ENCODE measurements at regions not wholly inside any gene's neighbourhood (a gene's known extent, or its start where the extent isn't known, plus 50 kb on each side); places are given as distances from the start of the nearest gene placed in this dataset.
"Not testable (repeated sequence)": the region's sequence is repeated elsewhere in the genome, so short reads cannot be mapped to it uniquely, and the experiment has no call there.

DNA sequence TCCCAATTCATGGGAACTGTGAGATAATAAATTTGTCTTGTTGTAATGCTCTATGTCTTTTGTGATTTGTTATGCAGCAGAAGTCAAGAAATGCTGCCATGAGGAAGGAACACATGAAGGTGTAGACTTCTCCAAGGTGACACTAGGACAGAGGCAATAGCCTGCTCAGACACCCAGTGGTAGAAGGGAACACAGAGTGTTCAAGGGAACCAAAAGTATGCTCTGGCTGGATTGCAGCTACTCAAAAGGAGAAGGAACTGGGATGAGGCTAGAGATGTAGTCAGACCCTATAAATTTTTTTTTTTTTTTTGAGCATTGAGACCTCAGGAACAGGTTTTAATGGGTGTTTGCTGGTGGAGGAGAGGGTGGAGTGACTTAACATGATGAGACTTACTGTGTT is 232.5 kb downstream of the PARP8 start:
- no peak for DNase-seq (ENCODE audit: low read depth in 3 of 3, low spot score in 2 of 3)

DNA sequence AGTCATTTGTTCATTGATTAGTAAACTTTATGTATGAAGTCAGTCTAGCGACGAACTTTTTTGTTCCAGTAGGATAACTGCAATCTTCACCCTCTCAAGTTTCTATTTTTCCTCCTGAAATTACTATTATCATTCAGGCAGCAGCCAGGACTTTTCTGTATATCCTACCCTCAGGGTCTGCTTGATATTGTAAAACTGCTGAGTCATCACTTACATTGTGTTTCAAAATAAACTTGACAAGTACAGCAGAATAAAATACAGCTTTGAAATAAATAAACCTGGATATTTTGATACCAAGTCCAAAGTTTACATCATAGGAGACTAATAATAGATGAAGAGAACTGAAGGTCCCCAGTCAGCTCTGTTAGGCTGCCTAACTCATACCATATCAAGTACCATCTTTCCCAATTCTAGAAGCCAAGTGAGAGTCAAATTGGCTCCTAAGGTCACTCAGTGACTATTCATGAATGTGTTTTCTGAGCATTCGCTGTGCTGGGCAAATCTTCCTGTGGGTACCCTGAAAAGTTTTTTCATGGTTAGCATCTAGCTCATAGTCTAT is 234.6 kb downstream of the PARP8 start:
- DNase-seq (ENCODE audit: low read depth in 3 of 3, low spot score in 2 of 3) = no peak

DNA sequence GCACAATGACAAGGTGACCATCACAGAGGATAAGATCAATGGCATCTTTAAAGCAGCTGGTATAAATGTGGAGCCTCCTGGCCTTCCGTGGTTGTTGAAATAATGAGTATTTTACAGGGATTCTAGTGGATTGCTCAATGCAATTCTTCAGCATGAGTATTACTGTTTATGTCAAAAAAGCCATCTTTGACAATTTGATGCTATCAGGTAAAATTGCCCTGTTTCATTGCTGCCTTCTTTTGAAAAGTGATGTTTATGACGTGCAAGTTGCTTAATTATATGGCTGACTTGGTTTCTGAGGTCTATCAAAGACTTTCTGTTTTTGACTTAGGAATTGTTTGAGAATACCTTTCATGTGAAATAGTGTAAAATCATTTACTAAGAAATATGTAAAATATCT is 237.2 kb downstream of the PARP8 start:
- DNase-seq (ENCODE audit: low read depth in 3 of 3, low spot score in 2 of 3) = no peak

DNA sequence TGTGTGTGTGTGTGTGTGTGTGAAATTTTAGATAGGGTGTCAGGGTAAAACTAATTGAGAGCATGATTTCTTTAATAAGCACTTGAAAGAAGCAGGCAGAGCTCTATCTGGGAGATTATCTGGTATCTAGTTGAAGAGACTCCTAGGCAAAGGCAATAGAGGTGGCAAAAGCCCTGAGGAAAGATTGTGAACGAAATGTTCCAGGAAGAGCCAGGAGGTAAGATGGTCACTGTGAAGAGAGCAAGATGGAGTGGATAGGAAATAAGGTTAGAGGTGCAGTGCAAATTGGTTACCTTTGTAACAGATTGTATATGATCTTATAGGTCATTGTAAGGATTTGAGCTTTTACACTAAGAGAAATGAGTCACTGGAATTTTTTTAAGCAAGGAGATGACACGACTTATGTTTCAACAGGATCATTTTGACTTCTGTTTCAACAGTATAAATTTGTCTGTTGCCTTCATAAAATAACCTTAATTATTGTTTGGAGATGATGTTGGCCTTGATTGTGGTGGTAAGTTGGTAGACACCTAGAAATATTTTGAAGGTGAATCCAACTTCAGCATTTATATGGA is 239.6 kb downstream of the PARP8 start:
- DNase-seq (ENCODE audit: low read depth in 3 of 3, low spot score in 2 of 3) = no peak

DNA sequence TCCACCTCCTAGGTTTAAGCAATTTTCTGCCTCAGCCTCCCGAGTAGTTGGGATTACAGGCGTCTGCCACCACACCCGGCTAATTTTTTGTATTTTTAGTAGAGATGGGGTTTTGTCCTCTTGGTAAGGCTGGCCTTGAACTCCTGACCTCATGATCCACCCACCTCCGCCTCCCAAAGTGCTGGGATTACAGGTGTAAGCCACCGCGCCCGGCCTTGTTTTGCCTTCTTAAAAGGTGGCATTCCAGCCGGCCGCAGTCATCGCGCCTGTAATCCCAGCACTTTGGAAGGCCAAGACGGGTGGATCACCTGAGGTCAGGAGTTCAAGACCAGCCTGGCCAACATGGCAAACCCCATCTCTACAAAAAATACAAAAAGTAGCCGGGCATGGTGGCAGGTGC is 253.7 kb downstream of the PARP8 start:
- DNase-seq (ENCODE audit: low read depth in 3 of 3, low spot score in 2 of 3) = not testable (repeated sequence)

DNA sequence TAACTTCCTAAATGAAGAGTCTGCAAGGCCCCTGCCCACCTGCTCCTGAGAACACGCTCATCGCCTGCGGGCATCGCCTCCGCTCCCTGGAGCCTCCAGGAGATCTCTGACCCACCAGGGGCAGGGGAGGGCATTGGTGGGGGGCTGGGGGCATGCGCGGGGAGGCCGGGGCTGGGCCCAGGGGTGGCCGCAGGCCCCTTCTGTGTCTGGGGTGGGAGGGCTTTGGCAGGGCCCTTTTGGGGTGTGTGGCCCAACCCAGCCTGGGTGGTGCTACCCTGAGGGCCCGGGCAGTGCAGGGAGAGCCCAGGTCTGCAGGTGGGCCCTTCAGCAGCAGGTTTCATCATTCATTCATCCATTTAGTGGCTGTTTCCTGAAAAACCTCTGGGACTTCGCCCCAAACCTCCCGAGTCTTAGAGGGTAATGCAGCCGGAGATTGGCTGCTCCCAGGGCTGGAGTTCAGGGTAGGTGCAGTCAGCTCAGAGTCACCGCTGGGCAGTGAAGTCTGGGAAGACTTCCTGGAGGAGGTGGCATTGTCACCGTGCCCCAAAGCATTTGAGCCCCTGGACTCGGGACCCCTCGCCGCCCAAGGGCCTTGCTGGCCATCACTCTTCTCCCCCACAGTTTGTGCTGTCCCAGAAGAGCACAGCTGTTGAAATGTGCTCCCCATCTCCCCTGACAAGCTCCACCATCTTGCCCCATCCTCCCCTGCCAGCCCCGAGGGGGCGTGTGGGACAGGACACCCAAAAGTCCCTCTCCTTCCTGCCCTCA is 255.1 kb downstream of the PARP8 start:
- no peak for DNase-seq (ENCODE audit: low read depth in 3 of 3, low spot score in 2 of 3)

DNA sequence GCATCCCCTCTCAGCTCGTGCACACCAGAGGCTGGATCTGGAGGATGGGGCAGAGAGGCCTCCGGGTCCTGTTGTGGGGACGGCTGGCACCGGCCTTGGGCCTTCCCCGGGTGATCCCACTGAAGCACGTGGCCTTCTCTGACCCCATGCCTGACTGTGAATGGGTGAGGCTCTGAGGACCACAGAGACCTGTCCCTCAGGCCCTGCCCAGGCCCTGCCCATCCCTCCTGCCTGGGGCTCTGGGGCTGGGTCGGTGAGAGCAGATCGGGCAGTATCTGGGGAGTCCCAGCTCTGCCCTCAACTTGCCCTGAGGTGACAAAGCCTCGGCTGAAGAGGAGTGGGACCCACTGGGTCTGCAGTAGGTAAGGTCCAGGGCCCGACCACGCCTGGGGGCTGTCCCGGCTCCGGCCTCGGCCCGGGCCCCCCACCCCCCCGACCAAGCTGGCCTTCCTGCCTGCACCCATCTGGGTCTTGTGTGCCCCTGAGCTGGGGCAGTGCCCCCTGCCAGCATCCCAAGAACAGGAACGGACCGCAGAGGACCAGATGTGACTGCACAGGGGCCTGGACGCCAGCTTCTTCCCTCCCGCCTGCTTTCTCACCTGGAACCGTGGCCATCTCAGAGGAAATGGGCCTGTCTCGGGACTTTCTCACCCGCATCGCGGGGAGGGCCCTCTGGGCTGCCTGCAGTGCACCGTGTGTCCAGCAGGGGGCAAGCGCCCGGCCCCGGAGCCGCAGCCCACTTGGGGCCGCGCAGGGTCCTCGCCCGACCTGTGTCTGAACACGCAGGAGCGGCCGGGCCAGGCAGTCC is 255.9 kb downstream of the PARP8 start:
- DNase-seq (ENCODE audit: low read depth in 3 of 3, low spot score in 2 of 3) = not testable (repeated sequence)

DNA sequence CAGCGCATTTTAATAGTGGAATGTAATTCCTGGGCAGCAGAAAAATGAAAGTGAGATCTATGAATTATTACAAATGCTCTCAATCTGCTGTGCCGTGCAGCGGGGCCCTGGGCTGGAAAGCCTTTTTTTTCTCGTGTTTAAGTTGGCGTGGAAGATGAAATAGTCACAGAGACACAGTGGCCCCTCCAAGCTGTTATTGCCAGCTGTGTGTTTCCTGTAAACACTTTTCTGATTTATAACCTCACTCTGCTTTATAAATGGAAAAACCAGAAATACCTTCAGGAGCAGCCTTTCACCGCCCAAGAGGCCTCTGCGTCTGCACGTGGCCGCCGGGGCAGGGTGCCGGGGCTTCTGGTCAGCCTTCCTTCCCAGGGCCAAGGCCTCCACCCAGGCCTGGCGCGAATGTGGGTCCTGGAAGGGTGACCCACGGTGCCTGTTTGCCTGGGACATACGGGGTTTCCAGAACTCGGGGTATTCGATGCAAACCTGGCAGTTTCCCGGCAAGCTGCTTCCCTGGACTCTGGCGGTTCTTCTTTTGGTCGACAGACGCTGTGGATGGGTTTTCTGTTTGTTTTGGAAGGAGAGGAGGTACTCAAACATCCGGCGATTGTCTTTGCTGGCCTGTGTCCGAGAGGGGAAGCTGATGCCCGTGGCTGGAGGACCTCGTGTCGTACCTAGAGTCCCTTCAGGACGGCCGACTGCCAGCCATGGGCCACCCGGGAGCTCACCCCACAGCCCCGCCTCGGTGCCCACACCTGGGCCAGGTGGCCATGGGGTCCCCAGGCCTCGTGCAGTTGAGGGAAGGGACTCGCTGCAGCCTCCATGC is 256.7 kb downstream of the PARP8 start:
- DNase-seq (ENCODE audit: low read depth in 3 of 3, low spot score in 2 of 3) = no peak

DNA sequence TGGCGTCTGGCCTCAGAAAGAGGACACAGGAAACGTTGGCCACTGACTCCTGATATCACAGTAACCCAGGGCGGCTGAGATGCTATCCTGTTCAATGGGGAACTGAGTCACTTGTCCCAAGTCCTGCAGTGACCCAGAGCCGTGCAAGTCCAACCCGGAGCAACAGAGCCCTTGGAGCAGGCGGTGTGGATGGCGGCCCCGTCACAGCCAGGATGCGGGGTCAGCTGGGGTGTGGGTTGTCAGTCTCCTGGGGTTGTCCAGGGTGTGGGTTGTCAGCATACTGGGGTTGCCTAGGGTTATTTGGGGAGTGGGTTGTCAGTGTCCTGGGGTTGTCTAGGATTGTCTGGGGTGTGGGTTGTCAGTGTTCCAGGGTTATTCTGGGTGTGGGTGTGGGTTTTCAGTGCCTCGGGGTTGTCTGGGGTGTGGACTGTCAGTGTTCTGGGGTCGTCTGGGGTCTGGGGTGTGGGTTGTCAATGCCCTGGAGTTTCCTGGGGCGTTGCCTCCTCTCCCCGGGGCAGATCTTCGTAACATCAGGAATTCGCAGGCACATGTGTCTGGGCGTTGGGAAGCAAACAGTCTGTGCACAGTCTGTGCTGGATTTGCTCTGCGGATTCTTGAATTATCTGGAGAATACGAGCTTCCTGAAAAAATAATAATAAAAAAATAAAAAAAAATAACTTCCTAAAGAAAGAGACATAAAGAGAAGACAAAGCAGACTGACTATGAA is 257.5 kb downstream of the PARP8 start:
- DNase-seq (ENCODE audit: low read depth in 3 of 3, low spot score in 2 of 3) = no peak

DNA sequence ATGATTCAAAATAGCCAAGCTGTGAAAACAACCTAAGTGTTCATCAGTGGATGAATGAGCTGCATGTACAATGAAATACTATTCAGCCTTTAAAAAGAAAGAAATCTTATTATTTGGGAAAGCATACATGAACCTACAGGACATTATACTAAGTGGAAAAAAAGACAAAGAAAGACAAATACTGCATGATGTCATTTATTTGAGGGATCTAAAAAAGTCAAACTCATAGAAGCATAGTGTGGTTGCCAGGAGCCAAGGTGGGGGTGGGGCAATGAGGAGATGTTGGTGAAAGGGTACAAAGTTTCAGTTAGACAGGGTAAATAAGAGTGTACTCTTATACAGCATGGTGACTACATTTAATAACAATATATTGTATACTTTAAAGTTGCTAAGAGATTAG is 261.5 kb downstream of the PARP8 start:
- no peak for DNase-seq (ENCODE audit: low read depth in 3 of 3, low spot score in 2 of 3)

DNA sequence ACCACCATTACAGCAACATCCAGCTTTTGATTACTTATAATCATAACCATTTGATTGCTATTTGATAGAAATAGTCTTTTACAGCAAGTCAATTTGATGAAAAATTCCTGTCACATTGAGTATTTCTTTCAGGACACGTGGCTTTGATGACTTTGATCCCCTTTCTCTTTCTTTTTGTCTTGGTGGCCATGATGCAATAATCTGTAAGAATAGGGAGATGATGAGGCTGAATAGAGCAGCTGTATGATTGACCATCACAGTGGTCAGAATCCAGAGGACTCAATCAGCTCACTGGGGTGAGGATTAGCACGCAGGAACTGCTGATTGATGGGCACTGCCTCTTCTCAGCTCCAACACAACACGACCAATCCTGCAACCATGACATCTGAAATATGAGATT is 262.7 kb downstream of the PARP8 start:
- no peak for DNase-seq (ENCODE audit: low read depth in 3 of 3, low spot score in 2 of 3)

DNA sequence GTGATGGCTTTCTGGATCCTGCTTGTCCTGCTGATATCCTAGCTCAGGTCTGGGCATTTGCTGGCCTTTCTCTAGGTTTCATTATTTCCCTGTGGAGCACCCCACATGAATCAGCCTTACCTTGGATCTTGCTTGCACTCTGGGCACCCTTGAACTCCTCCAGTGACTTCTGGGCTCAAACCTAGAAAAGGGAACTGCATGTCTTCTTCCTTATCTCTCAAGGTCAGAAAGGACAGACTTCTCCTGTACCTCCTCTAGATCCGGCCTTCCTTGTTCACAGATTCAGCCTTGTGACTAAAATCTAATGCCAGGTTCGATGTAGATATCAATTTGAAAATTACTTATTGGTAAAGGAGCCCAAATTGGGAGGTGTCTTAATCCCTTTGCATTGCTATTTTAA is 267.9 kb downstream of the PARP8 start:
- no peak for DNase-seq (ENCODE audit: low read depth in 3 of 3, low spot score in 2 of 3)

DNA sequence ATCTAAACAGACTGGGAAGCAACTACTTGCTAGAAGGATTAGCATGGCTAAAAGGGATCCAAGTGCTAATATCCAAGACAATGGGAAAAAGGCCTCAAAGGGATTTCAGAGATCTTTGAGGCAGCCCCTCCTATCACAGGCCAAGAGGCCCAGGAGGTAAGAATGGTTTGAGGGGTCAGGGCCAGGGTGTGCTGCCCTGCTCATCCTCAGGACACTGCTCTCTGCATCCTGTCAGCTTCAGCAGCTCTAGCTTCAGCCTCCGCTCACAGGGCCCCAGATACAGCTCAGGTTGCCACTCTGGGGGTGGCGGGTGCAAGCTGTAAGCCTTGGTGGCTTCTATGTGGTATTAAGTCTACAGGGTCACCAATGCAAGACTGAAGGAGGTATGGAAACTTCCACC is 278.7 kb downstream of the PARP8 start:
- no peak for DNase-seq (ENCODE audit: low read depth in 3 of 3, low spot score in 2 of 3)

DNA sequence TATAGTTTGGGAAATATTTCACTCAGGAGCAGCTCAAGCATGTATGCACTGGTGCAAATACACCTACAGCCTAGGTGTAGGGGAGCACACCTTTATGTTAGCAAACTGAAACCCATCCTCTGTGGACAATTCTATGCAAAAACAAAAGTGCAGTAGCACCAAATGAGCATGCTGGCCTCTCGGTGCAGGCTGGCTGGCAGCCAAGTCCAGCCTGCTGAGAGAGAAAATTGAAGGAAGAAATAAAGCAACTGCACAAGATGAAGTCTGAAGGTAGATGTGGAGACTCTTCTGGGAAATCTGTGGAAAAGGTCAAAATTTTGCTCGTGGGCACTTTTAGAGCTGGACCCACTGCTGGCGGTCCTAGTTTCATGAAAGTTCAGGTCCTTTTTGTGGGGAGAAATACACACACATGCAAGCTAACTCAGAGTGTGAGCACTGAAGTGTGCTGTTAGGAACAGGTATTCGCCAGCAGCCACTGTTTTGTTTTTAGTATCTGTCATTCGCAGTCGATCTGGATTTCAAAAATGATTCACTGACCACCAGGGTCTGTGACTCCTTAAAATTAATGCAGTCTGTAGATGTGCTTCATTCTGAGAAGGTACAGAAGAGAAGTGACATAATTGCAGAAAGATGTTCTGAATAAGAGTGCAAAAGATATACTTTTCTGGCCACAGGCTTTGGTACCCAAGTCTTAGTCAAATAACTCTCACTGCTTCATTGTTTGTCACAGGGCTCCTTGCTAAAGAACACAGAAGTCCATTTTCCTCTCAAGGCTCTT is 281.7 kb downstream of the PARP8 start:
- DNase-seq (ENCODE audit: low read depth in 3 of 3, low spot score in 2 of 3) = no peak

DNA sequence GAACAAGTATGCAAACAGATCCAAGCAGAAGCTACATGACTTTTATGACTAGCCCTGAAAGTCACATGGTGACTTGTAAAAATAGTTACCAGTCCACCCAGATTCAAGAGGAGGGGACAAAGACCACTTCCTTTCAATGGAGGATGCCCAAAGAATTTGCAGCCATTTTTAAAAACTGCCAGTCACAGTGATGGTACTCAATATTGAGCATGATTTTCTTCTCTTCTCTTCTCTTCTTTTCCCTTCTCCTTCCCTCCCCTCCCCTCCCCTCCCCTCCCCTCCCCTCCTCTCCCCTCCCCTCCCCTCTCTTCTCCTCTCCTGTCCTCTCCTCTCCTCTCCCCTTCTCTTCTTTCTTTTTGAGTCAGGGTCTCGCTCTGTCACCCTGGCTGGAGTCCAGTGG is 286.9 kb downstream of the PARP8 start:
- DNase-seq (ENCODE audit: low read depth in 3 of 3, low spot score in 2 of 3) = no peak

DNA sequence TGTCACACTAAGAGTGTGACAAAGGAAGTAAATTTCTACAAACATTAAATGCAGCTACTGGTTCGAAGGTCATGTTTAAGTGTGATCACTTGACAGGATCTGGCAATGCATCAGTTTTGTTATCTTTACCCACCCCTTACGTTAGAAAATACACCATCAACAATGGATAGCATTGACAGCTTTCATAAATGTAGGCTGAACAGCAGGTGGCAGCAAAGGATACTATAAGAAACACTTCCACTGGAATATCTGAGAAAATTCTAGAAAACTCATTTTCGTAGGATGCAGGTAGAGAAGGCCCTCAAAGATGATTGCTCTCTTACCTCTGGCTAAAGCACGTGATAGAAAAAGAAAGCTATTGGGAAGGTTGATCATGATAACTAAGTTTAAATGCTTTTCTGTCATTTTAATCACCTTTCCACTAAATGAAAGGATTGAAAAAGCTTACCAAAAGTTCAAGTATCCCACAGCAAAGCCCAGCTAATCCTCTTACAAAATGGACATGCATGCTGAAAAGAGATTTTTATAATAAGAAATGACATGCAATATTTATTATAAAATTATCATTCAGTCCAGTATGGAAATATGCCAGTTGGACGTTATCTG is 292.5 kb downstream of the PARP8 start:
- no peak for DNase-seq (ENCODE audit: low read depth in 3 of 3, low spot score in 2 of 3)

DNA sequence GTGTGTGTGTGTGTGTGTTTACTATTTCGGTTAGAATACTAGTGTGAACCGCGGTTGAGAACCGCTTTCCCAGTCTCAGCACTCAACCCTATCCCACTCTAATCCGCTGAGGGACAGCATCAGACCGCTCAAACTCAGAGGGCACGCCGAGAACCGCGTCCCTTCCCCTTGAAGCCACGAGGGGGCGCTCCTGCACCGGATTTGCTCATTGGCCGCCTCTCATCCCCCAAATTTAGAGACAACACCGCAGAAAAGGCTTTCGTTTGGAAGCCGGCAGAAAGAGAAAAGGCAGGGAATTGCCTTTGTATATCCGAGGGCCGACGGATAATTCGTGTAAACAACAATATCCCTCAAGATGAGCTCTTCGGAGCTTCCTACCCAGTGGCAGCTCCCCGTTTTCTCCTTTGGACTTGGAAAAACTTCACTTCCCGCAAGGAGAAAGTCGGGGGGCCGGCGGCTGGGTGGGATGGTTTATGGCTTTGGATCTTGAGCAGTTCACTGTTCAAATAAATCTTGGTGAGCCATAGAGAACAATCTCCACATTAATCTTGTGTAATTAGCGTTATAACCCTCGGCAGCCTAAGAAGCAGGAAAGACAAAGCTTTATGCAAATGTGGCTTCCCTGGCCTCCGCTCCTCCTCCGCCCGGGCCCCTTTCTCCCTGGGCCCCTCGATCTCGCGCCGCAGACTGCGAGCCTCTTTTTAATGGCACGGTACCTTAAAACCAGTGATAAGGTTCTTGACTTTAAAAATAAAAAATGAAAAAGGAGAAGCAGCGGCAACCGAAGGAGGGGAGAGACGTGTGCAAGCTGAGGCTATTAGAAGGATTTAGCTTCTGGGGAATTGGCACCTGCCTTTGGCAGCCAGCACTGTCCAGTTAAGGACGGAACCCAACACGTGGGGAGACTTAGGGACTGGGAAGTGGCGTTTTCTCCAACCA is 296.8 kb downstream of the PARP8 start:
- no peak for DNase-seq (ENCODE audit: low read depth in 3 of 3, low spot score in 2 of 3)
